Muscle layer of colon (tissue), 2 donors: ENCODE measurements at regions not wholly inside any gene's neighbourhood (a gene's known extent, or its start where the extent isn't known, plus 50 kb on each side); places are given as distances from the start of the nearest gene placed in this dataset.

Source experiments
- H3K27ac ChIP-seq: one replicate; pipeline ENCODE4 v1.7.0; 2013; ENCODE audit warnings: low read depth, mild to moderate bottlenecking, low read length, moderate library complexity
- H3K27me3 ChIP-seq, 2 donors: one replicate each; pipeline ENCODE4 v1.7.0; 2013; ENCODE audit warnings: low read length in 2 of 2, mild to moderate bottlenecking in 2 of 2; ENCODE audit not compliant: insufficient read depth in 2 of 2, control insufficient read depth in 1 of 2
- H3K36me3 ChIP-seq: one replicate; pipeline ENCODE4 v1.7.0; 2013; ENCODE audit warnings: mild to moderate bottlenecking, low read length; ENCODE audit not compliant: insufficient read depth
- H3K4me1 ChIP-seq: one replicate; pipeline ENCODE4 v1.7.0; 2013; ENCODE audit warnings: mild to moderate bottlenecking, low read length; ENCODE audit not compliant: insufficient read depth
- H3K4me3 ChIP-seq, 2 donors: one replicate each; pipeline ENCODE4 v1.7.0; 2013; ENCODE audit warnings: low read length in 2 of 2, low read depth in 1 of 2, mild to moderate bottlenecking in 1 of 2, moderate library complexity in 1 of 2
- H3K9ac ChIP-seq: one replicate; pipeline ENCODE4 v1.7.0; 2013; ENCODE audit warnings: low read length
- H3K9me3 ChIP-seq: one replicate; pipeline ENCODE4 v1.7.0; 2013; ENCODE audit warnings: mild to moderate bottlenecking, low read length
- donor health status: abdominal sarcoma.
- donor health status: Adenocarcinoma of cecum.

DNA sequence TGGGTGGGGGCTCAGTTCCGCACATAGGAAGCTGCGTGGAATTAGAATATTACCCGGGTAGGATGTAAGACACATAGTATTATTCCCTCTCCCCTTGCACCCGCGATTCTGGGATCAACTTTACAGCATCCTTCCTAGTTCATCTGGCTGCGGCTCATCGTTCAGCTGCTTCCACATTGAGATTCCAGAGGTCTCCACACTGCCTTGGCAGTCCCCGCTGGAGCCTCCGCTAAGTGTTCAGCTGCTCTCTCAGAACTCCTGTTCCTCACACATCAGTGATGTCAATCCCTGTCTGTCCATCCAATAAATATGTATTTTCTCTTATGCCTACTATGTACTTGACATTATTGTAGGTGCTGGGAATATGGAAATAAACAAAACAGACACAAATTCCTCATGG, 135.6 kb upstream of the SYT6 start:
- no peaks in the 10 kb centered on the region for H3K9me3 ChIP-seq
- H3K27me3 ChIP-seq, result no peaks in the 10 kb centered on the region
- H3K9ac ChIP-seq, result no peak overlapping the region
- H3K27ac ChIP-seq, result no peak overlapping the region
- no peaks in the 10 kb centered on the region for H3K36me3 ChIP-seq
- no peaks in the 10 kb centered on the region for H3K4me1 ChIP-seq
- H3K4me3 ChIP-seq, result no peak overlapping the region

DNA sequence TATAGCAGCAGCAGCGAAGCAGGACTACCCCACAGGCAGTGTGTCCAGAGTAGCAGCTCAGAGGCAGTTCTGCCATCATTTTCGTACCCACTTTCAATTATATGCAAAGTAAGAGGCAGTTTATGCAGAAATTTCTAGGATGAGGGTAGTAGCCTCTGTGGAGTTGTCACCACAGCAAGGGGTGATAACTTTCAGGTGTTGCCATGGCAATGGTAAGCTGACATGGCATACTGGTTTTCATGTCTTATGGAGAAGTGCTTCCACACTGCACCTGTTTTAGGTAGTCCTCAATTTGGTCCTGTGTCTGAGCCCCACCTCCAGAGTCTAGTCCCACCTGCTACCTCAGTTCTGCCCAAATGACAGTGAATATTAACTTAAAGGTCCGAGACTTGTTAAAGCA, 133.3 kb upstream of the SYT6 start:
- no peaks in the 10 kb centered on the region for H3K9me3 ChIP-seq
- H3K36me3 ChIP-seq, result no peaks in the 10 kb centered on the region
- peaks cover 3% of the 10 kb centered on the region for H3K4me1 ChIP-seq
- H3K9ac ChIP-seq, result no peak overlapping the region
- H3K4me3 ChIP-seq, result no peak overlapping the region
- H3K27ac ChIP-seq, result no peak overlapping the region
- H3K27me3 ChIP-seq, result no peaks in the 10 kb centered on the region

DNA sequence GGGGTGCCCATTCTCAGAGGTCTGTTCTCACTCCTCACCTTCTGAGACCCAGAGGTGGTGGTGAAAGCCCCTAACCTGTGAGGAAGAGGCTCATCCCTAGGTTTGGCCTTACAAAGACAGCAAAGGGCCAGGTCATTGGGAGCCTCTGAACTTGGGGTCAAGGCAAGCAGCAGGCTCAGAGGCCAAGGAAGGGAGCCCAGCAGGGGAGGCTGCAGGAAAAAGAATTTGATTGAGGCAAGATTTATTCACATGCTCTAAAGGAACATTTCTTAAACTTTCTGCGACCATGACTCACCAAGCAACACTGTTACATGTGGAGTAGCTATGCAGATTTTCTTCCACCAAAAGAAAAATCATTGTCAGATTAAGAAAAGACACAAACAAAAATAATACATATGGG, 132.5 kb upstream of the SYT6 start:
- Histone ChIP-seq H3K4me1 (peaks cover 3% of the 10 kb centered on the region), H3K27me3 (no peaks in the 10 kb centered on the region), H3K36me3 (no peaks in the 10 kb centered on the region), H3K9ac (no peak overlapping the region), H3K4me3 (no peak overlapping the region), H3K27ac (no peak overlapping the region), H3K9me3 (no peaks in the 10 kb centered on the region)

DNA sequence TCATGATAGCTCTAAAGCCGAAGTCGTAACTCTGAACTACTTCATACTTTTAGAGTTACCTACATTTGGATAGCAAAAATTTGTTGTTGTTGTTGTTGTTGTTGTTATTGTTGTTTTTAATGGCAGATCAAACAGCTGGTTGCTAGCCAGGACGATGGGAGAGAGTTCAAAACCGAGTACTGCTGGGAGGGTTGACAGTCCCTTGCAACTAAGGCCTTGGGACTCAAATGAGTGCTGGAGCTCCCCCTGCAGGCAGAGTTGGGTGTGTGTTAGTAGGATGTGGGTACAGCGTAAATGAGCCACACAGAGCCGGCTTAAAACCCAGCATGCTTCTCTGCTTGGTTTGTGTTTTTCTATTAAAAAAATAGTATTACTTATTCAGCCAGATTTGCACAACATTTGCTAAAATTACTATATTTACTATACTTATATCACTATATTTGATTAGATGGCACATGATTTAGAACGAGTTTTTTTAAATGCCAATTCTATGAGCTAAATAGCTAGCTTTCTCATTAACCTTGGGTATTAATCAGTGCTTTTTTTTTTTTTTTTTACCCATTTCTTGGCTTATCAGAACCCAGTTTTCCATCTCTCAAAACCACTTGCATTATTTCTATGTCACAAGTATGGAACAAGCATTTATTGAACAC, 129.2 kb upstream of the SYT6 start:
- no peak overlapping the region for H3K9ac ChIP-seq

DNA sequence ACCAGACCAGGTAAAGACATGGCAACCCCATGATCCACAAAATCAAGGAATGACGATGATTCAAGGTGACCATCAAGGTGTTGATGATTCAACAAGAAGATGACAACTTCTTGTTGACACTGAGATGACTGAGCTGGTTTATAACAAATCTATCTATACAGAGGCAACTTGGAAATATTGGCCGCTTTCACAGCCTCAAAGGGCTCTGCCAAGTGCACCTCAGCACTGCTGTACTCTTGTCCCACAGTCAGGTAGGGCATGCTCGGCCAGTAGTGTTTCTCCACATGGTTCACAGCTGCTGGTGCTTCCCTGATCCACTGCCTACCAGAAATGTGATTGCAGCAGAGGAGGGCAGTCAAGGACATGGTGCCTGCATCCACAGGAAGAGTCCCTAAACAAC, 125.2 kb upstream of the SYT6 start:
- Histone ChIP-seq H3K4me1 (peaks cover 3% of the 10 kb centered on the region), H3K4me3 (no peak overlapping the region), H3K9me3 (no peaks in the 10 kb centered on the region), H3K27ac (no peak overlapping the region), H3K36me3 (no peaks in the 10 kb centered on the region), H3K27me3 (no peaks in the 10 kb centered on the region), H3K9ac (no peak overlapping the region)

More for the DNA sequence above, 129.2 kb upstream of the SYT6 start:
- Histone ChIP-seq H3K4me1 (peaks cover 3% of the 10 kb centered on the region), H3K9me3 (no peaks in the 10 kb centered on the region), H3K36me3 (no peaks in the 10 kb centered on the region), H3K4me3 (no peak overlapping the region), H3K27me3 (no peaks in the 10 kb centered on the region), H3K27ac (no peak overlapping the region)

DNA sequence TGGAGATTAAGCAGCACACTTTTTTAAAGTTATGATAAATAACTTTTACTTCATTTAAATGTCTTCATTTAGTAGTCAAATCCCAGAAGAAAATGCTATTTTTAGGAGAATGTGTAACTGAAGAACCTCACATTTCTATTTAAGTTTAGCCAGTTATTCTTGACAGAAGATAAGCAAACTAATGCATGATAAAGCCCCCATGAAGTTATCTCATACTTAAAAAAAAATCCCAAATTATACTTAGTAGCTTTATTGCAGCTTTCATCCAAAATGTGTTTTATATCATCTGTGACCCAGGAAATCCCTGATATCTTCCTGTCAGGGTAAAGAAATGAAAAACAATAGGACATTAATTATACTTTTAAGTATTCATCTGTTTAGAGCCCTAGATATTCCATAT, 124.8 kb upstream of the SYT6 start:
- Histone ChIP-seq H3K9me3 (no peaks in the 10 kb centered on the region), H3K9ac (no peak overlapping the region), H3K36me3 (no peaks in the 10 kb centered on the region), H3K27me3 (no peaks in the 10 kb centered on the region), H3K4me3 (no peak overlapping the region), H3K27ac (no peak overlapping the region), H3K4me1 (peaks cover 3% of the 10 kb centered on the region)

DNA sequence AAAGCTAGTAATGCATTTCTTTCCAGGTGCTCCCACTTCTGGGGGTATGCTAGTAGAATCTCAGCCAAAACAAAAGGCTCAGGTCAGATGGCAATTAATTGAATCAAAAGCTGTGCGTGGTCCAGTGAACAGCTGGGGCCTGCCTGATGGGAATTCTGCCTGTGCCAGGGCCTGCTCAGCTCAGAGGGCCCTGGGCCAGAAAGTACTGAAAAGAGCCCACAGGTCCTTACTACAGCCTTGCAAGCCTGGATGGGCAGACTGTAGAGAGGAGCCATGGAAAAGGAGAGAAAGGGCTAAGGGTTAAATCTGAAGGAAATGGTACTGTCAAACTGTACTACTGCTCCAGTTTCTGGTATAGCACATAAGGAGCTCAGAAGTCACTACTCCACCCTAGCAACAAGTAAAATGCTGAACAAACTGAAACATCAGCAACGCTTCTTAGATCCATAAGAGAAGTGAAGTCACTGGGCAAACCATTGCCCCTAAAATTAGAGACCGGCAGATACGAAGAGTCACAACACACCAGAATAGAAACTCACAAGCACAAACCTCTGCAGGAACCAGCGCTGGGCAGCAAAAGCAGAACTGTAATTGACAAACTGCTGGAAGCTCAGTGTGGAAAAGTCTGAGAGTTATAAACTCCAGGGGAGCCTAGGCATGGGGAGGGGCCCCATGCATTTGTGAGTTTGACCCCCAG, 121.1 kb upstream of the SYT6 start:
- no peak overlapping the region for H3K27ac ChIP-seq
- H3K4me3 ChIP-seq, result no peak overlapping the region
- no peak overlapping the region for H3K9ac ChIP-seq
- H3K27me3 ChIP-seq, result no peaks in the 10 kb centered on the region
- no peaks in the 10 kb centered on the region for H3K36me3 ChIP-seq
- no peaks in the 10 kb centered on the region for H3K9me3 ChIP-seq
- no peaks in the 10 kb centered on the region for H3K4me1 ChIP-seq

DNA sequence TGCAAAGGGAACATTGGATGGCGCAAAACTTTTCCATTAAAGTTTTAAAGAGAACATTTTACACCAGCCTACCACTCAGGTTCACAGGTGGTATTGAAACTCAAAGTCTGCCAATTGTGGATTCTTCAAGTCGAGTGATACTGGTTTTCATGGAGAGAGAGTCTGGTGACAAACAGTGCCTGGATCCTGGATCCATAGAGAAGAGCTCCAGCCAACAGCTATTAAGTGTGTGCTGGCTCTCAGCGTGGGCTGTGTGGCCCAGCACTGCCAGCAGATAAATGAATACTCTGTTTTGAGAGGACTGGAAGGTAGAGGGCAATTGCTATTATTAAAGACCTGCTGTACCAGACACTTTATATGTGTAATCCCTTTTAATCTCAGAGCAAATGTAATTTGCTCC, 118.9 kb upstream of the SYT6 start:
- H3K9ac ChIP-seq, result no peak overlapping the region
- no peaks in the 10 kb centered on the region for H3K9me3 ChIP-seq
- H3K4me3 ChIP-seq, result no peak overlapping the region
- H3K4me1 ChIP-seq, result no peaks in the 10 kb centered on the region
- no peaks in the 10 kb centered on the region for H3K36me3 ChIP-seq
- no peaks in the 10 kb centered on the region for H3K27me3 ChIP-seq
- no peak overlapping the region for H3K27ac ChIP-seq

DNA sequence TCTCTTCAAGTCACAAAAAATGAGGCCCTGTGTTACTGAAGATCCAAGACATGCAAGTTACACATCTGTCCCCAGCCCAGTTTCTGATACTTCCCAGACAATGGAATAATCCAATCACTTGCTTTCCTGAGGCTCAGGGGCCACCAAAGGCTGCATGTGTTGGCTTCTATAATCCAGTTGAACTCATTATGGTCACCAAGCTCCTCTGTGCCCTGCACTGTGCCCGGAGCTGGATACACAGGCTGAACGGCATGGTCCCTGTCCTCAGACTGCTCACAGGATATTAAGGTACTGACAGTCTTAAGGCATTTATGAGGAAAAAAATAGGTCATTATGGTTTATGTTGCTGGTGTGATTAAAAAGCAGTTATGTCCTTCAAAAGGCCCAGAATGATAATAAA, 117.0 kb upstream of the SYT6 start:
- Histone ChIP-seq H3K27me3 (no peaks in the 10 kb centered on the region), H3K9me3 (no peaks in the 10 kb centered on the region), H3K4me1 (no peaks in the 10 kb centered on the region), H3K4me3 (no peak overlapping the region), H3K9ac (no peak overlapping the region), H3K36me3 (no peaks in the 10 kb centered on the region), H3K27ac (no peak overlapping the region)

DNA sequence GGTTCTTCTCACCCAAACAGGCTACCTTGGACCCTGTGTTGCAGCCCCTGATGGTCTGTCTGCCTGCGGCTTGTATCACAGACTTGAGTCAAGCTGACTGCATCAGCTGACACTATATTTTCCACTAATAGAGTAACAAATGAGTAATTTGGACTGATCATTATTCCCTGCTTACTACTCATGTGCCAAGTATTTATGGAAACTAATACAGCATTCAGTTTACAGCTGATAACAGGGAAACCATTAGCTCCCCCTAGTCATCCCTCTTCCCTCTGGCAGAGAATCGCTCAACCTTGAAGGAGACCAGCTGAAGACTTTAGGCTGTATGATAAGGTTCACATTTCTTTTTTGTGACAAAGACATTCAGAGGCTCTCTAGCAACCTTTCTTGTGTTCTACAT, 116.6 kb upstream of the SYT6 start:
- Histone ChIP-seq H3K27ac (no peak overlapping the region), H3K36me3 (no peaks in the 10 kb centered on the region), H3K4me1 (no peaks in the 10 kb centered on the region), H3K4me3 (no peak overlapping the region), H3K9ac (no peak overlapping the region), H3K9me3 (no peaks in the 10 kb centered on the region), H3K27me3 (no peaks in the 10 kb centered on the region)

DNA sequence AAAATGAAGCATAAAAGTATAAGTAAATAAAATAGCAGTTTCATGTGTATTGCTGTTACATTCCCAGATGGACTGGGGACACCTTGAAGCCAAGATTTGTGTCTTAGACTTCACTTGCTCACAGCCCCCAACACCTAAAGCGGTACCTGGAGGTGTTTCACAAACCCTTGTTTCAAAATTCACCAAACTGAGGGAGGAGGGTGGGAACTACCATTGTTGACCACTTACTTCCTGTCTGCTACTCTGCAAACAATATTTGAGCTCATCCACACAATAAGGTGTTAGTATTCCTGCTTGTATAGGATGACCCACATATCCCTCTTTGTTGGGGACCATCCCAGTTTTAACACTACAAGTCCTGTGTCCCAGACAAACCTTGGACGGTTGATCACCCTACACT, 115.9 kb upstream of the SYT6 start:
- H3K27ac ChIP-seq, result no peak overlapping the region
- no peak overlapping the region for H3K9ac ChIP-seq
- no peak overlapping the region for H3K4me3 ChIP-seq
- no peaks in the 10 kb centered on the region for H3K4me1 ChIP-seq
- no peaks in the 10 kb centered on the region for H3K27me3 ChIP-seq
- no peaks in the 10 kb centered on the region for H3K36me3 ChIP-seq
- no peaks in the 10 kb centered on the region for H3K9me3 ChIP-seq

DNA sequence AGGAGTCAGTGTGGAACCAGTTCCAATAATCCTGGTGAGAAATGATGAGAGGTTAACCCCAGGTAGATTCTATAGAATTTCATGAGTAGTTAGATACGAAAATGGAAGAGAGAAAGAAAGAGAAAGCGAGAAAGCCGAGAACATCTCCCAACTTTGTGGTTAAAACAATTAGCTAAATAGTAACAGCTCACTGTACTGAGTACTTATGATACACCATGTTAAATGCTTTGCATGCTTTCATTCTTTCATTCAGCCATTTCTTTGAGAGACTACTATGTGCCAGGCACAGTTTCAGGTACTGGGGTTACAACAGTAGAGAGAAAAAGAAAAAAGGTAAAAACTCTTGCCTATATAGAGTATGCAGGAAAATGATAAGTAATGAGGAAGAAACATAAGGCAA, 109.7 kb upstream of the SYT6 start:
- H3K9me3 ChIP-seq, result no peaks in the 10 kb centered on the region
- no peaks in the 10 kb centered on the region for H3K27me3 ChIP-seq
- no peak overlapping the region for H3K27ac ChIP-seq
- H3K36me3 ChIP-seq, result no peaks in the 10 kb centered on the region
- no peaks in the 10 kb centered on the region for H3K4me1 ChIP-seq
- H3K4me3 ChIP-seq, result no peak overlapping the region
- no peak overlapping the region for H3K9ac ChIP-seq
